ENCODE measurements at regions not wholly inside any gene's neighbourhood (a gene's known extent, or its start where the extent isn't known, plus 50 kb on each side); places are given as distances from the start of the nearest gene placed in this dataset.

GRCh38 chr7:80302636-80303035, 168.0 kb downstream of the GNAI1 start:
- TF ChIP-seq POLR2A (IDR thresholded peaks at IDR 0.05; ENCODE audit: low read length) (no peak), GATA1 (IDR thresholded peaks at IDR 0.05; ENCODE audit: low read depth, low read length) (no peak)

Measured in erythroblast (primary cell).